ENCODE measurements at regions not wholly inside any gene's neighbourhood (a gene's known extent, or its start where the extent isn't known, plus 50 kb on each side); places are given as distances from the start of the nearest gene placed in this dataset.

- Histone ChIP-seq H3K9me3 (no peaks in the 10 kb centered on the region), H3K4me3 (peak overlapping the region in 1 of 2 donors; percentile 35), H3K27me3 (no peaks in the 10 kb centered on the region), H3K36me3 (no peaks in the 10 kb centered on the region), H3K4me1 (peaks cover 6 to 20% of the 10 kb centered on the region in 2 donors), H3K27ac (peak overlapping the region; percentile 66 to 75)
- no peak for DNase-seq (ENCODE audit: low spot score in 2 of 2)
- TF ChIP-seq CTCF (IDR thresholded peaks at IDR 0.05) = no peak
- intact Hi-C loops (cut with DNase I) = no loop called here
Measured at GRCh38 chr1:59055908-59056719, 240.8 kb upstream of the FGGY start.

DNA sequence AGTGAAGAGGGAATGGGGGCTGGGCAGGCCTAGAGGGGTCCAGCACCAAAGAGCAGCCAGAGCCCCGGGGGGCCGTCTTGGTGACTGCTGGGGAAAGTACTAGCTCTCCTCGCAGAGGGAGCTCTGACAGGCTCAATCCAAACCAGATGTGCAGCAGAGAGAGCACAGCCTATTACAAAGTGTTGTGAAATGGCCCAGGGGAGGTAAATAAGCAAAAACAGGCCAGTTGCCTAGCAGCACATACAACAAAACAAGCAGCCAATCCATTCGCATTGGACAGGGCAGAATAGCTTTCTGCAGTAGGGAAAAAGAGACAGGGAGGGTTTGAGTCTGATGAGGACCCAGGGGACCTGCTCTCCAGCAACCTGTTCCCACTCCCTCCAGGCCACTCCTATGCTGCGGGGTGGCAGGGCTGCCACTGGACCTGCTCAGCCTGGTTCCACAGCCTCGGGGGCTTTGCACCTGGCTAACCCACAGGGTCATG, 239.6 kb upstream of the FGGY start:
- intact Hi-C loops (cut with DNase I) = no loop called here
- no peaks in the 10 kb centered on the region for H3K36me3 ChIP-seq
- H3K4me1 ChIP-seq = peaks cover 6 to 24% of the 10 kb centered on the region in 2 donors
- peak overlapping the region in 1 of 2 donors; percentile 35 for H3K4me3 ChIP-seq
- H3K27me3 ChIP-seq = no peaks in the 10 kb centered on the region
- H3K9me3 ChIP-seq = no peaks in the 10 kb centered on the region
- DNase-seq (ENCODE audit: low spot score in 2 of 2) = peak; percentile 34 to 91
- TF ChIP-seq CTCF (IDR thresholded peaks at IDR 0.05) = peak; percentile 3 to 19 (median 11)
- H3K27ac ChIP-seq = peak overlapping the region; percentile 66 to 75

DNA sequence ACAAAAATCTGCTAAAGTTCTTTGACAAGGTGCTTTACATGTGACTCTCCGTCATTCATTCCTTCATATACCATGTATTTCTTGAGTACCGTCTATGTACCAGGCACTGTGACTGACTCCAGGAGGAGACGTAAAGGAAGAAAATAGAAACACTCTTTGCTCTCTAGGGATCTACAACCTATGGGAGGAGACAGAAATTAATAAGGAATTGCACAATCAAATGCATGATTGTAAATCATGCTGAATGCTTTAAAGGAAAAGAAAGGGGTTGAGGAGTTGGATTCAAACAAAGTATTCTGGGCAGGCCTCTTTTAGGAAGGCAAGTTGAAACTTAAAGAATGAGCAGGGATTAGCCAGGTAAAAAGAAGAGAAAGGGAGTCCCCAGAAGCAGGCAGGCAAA, 239.1 kb upstream of the FGGY start:
- H3K36me3 ChIP-seq = no peaks in the 10 kb centered on the region
- H3K27me3 ChIP-seq = no peaks in the 10 kb centered on the region
- no peak overlapping the region for H3K4me3 ChIP-seq
- intact Hi-C loops (cut with DNase I) = no loop called here
- no peak for TF ChIP-seq CTCF (IDR thresholded peaks at IDR 0.05)
- no peaks in the 10 kb centered on the region for H3K9me3 ChIP-seq
- peak overlapping the region; percentile 66 to 75 for H3K27ac ChIP-seq
- peaks cover 6 to 25% of the 10 kb centered on the region in 2 donors for H3K4me1 ChIP-seq
- DNase-seq (ENCODE audit: low spot score in 2 of 2) = no peak

DNA sequence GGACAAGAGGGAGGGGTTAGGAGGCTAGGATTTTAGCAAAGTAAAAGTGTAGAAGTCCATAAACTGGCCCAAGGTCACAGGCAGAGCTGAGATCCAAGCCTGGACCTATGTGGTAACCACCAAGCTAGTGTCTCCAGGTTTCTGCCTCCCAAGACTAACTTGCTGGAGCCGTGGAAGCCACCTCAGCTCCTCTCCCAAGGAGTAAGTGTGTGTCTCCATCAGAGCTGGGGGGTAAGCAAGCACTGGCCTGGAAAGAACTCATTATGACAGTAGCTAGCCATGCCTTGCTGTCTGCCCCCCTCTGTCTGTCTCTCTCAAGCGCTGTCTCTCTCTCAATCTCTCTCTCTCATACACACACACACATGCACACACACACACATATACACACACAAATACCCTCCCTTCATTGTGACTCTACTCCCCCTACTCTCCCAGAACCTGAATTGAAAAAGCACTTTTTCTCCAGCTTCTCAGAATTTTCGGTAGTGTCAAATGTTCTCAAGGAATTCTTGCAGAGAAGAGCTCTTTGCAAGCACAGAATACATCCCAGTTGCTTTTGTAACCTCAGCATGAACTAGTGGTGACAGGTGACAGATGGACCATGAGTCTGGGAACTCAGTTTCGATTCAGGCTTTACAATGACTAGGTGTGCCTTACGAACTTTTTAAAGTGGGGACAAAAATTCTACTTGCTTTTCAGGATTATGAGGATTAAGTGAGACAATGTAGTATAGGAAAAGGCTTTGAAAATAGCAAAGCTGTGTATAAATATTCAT, 238.0 kb upstream of the FGGY start:
- no peak overlapping the region for H3K27ac ChIP-seq

DNA sequence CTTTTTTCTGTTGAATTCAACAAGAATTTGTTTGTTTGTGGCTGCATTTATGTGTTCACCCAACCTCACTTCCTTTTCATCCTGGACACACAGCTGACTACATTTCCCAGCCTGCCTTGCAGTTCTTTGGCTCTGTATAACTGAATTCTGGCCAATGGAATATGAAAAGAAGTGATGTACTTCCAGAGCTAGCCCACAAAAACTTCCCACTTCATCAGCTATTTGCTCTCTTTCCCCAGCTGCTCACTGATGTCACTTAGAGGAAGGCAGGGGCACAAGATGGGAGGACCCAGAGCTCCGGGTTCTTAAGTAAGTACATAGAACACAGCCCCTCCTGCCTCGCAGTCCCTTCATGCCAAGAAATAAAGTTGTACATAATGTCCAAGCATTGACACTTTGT, 235.0 kb upstream of the FGGY start:
- Histone ChIP-seq H3K27me3 (no peaks in the 10 kb centered on the region), H3K4me1 (peaks cover 3 to 15% of the 10 kb centered on the region in 2 donors), H3K4me3 (peak overlapping the region; percentile 28 to 55), H3K27ac (peak overlapping the region; percentile 78 to 80), H3K9me3 (no peaks in the 10 kb centered on the region), H3K36me3 (no peaks in the 10 kb centered on the region)
- TF ChIP-seq CTCF (IDR thresholded peaks at IDR 0.05) = no peak
- intact Hi-C loops (cut with DNase I) = loop anchor here (2.0 to 5.0 kb wide), 3 partner anchors 80 to 277 kb away; partner anchors contain the start of gene JUN
- DNase-seq (ENCODE audit: low spot score in 2 of 2) = peak; percentile 26 to 93

More for the DNA sequence above, 238.0 kb upstream of the FGGY start:
- Histone ChIP-seq H3K9me3 (no peaks in the 10 kb centered on the region), H3K4me3 (no peak overlapping the region), H3K36me3 (no peaks in the 10 kb centered on the region), H3K4me1 (peaks cover 6 to 26% of the 10 kb centered on the region in 2 donors), H3K27me3 (no peaks in the 10 kb centered on the region)
- no peak for DNase-seq (ENCODE audit: low spot score in 2 of 2)
- no peak for TF ChIP-seq CTCF (IDR thresholded peaks at IDR 0.05)
- intact Hi-C loops (cut with DNase I) = no loop called here

Data from ascending aorta (tissue), 2 donors.